ENCODE measurements at regions not wholly inside any gene's neighbourhood (a gene's known extent, or its start where the extent isn't known, plus 50 kb on each side); places are given as distances from the start of the nearest gene placed in this dataset.
"Not testable (repeated sequence)": the region's sequence is repeated elsewhere in the genome, so short reads cannot be mapped to it uniquely, and the experiment has no call there.

DNA sequence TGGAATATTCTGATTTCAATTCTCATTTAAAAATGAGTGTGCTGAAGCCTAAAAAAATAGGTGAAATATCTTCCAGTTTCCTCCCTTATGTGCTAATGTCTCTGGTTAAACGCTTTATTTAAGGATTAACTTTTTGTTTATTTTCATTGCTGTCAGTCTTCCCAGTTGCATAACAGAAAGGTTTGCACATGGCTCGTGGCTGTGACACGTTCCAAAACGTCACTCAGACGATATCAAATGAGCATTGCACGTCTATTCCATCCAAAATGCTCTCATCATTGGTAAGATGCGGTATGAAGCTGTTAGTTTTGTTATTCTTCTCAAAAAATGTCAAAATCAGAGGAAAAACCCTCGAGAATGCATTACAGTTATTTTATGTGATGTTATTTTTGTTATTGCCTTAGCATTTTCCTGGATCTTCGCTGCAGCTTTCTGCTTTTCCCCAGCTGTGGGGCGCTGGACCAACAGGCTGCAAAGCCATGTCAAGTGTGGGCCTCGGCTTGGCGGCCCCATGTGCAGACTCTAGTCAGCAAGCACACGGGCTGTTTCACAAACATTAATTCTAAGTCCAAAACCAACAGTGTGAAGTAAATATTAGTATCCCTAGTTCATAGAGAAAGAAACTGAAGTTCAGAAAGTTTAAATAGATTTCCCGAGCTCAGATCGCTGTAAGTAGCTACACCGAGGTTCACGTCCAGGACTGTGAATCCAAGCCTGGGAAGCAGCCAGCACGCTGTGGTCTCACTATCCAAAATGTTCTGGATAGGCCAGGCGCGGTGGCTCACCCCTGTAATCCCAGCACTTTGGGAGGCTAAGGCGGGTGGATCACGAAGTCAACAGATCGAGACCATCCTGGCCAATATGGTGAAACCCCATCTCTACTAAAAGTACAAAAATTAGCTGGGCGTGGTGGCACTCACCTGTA, 793.4 kb upstream of the FRG1 start:
- no peak for DNase-seq (ENCODE audit: low read depth)
- no peak overlapping the region for H3K4me3 ChIP-seq (ENCODE audit: low read depth, low read length)

DNA sequence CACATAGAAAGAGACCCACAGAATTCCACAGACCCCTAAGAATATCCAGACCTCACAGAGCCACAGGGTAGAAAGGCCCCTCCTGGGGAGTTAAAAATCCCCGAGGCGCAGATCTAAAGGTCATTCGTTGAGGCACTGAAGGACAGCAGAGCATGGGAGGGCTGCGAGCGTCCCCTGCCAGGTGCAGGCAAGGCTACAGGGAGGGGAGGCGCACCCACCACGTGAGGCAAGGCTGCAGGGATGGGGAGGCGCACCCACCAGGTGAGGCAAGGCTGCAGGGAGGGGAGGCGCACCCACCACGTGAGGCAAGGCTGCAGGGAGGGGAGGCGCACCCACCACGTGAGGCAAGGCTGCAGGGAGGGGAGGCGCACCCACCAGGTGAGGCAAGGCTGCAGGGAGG, 785.6 kb upstream of the FRG1 start:
- H3K4me3 ChIP-seq (ENCODE audit: low read depth, low read length); DNase-seq (ENCODE audit: low read depth): not testable (repeated sequence)

More for the DNA sequence above, 793.4 kb upstream of the FRG1 start:
- TF ChIP-seq, protein P1, sequence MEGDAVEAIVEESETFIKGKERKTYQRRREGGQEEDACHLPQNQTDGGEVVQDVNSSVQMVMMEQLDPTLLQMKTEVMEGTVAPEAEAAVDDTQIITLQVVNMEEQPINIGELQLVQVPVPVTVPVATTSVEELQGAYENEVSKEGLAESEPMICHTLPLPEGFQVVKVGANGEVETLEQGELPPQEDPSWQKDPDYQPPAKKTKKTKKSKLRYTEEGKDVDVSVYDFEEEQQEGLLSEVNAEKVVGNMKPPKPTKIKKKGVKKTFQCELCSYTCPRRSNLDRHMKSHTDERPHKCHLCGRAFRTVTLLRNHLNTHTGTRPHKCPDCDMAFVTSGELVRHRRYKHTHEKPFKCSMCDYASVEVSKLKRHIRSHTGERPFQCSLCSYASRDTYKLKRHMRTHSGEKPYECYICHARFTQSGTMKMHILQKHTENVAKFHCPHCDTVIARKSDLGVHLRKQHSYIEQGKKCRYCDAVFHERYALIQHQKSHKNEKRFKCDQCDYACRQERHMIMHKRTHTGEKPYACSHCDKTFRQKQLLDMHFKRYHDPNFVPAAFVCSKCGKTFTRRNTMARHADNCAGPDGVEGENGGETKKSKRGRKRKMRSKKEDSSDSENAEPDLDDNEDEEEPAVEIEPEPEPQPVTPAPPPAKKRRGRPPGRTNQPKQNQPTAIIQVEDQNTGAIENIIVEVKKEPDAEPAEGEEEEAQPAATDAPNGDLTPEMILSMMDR (conservative IDR thresholded peaks at IDR 0.05; ENCODE audit: low read depth, low read length), result no peak

DNA sequence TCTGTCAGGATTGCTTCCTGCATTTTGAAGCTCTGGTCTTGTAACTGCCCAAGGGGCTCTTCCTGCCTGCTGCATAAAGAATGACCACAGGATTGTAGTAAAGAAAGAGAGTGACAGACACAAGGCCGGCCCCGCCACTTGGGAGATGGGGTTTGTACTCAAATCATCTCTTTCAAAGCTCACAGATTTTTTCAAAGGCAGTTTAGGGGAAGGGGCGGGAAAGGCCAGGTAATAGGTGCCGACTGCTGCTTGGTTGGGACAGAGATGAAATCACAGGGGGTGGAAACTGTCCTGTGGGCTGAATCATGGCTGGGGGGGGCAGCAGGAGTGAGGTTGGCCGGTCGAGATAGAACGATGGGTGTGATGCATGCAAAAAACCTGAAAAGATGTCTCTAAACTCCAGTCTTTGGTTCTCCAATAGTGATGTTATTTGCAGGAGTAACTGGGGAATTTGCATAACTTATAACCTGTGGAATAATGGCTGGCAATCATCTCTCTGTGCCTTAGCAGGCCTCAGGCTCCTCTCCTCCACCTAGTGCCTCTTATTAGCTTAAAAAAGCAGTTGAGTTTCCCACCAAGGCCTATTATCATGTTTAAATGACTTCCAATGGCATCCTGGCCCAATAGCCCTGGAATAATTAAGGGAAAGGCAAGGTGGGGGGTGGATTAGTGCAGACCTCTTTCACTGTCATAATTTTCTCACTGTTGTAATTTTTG, 778.4 kb upstream of the FRG1 start:
- no peak overlapping the region for H3K4me3 ChIP-seq (ENCODE audit: low read depth, low read length)
- no peak for DNase-seq (ENCODE audit: low read depth)
- TF ChIP-seq, protein P1 (conservative IDR thresholded peaks at IDR 0.05; ENCODE audit: low read depth, low read length), result no peak

DNA sequence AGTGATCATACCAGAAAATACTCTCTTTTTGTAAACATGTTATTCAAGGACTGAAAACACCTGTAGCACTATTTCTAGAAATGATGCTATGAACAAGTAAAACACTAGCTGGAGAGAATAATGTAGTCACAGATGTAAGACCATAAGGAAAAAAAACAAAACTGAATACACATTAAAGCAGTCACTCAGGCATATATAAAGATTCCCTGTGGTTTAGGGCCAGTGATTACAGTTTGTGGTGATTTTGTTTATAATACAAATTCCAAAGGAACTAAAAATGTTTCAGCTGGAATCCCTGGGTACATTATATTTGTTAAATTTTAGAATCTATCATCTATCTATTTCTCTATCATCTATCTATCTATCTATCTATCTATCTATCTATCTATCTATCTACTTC, 777.8 kb upstream of the FRG1 start:
- H3K4me3 ChIP-seq (ENCODE audit: low read depth, low read length), result no peak overlapping the region
- DNase-seq (ENCODE audit: low read depth), result no peak
- TF ChIP-seq, protein P1 (conservative IDR thresholded peaks at IDR 0.05; ENCODE audit: low read depth, low read length), result no peak

DNA sequence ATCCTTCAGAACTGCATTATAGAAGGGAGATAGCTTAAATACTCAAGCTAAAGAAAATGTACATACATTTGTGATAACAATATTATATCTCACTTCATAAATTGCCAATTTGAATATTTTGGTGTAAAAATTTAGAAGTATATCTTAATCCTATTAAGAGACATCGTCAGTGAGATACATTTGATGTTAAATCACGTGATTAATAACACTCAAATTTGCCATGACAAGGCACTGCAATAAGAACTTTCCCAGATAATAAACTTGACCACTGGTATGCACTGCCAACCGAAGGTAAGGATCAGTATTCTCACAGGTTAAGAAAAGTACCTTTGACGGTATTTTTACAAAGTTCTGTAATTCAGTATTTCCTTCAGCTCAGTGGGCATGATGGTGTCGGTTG, 764.7 kb upstream of the FRG1 start:
- DNase-seq (ENCODE audit: low read depth), result no peak
- TF ChIP-seq, protein P1 (conservative IDR thresholded peaks at IDR 0.05; ENCODE audit: low read depth, low read length), result no peak
- H3K4me3 ChIP-seq (ENCODE audit: low read depth, low read length), result no peak overlapping the region

DNA sequence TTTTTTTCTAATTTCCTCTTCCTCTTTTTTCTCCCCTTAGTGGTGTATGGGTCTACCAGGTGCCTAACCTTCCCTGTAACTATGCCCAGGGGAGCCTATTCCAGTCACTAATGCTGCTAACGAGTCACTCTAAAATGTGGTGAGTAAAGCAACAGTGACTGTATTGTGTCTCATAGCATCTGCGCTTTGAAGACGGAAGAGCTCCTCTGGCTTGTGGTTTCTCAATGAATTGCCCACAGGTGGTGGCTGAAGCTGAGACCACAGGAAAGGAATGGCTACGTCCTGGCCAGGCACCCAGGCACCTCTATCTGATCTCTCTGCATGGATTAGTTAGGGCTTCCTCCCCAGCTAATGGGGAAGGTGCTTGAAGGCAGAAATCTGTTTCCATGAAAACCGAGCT, 763.5 kb upstream of the FRG1 start:
- TF ChIP-seq, protein P1 (conservative IDR thresholded peaks at IDR 0.05; ENCODE audit: low read depth, low read length), result no peak
- DNase-seq (ENCODE audit: low read depth), result no peak
- H3K4me3 ChIP-seq (ENCODE audit: low read depth, low read length), result no peak overlapping the region

DNA sequence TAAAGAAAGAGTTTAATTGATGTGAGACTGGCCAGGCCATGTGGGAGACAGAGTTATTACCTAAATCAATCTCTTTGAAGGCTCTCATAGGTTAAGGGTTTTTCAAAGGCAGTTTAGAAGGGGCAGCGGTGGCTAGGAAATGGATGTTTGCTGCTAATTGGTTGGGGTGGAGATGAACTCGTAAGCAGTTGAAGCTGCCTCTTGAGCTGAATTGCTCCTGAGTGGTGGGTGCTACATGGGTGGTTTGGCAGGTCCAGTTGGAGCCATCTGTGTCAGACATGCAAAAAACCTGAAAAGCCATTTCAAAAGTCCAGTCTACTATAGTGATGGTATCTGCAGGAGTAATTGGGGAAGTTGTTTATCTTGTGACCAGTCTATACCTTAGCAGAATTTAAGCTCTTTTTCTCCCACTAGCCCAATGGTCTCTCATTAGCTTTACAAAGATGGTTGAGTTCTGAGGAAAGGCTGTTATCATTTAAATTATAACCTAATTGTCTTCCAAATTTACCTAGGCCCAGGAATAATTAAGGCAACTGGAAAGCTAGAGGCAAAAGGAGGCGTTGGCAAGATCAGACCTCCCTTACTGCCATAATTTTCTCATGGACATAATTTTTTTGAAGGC, 762.4 kb upstream of the FRG1 start:
- H3K4me3 ChIP-seq (ENCODE audit: low read depth, low read length), result no peak overlapping the region
- no peak for DNase-seq (ENCODE audit: low read depth)
- TF ChIP-seq, protein P1 (conservative IDR thresholded peaks at IDR 0.05; ENCODE audit: low read depth, low read length), result no peak
